DOHH2 (cell line): ENCODE measurements at regions not wholly inside any gene's neighbourhood (a gene's known extent, or its start where the extent isn't known, plus 50 kb on each side); places are given as distances from the start of the nearest gene placed in this dataset.

ENCODE experiments used
- CTCF ChIP-seq: fragments of 200-600 bp; sonication (generic); IDR thresholded peaks from one replicate; pipeline ENCODE4 v1.5.1; 2014; ENCODE audit warnings: antibody characterized with exemption, mild to moderate bottlenecking, low read depth, low read length; ENCODE audit not compliant: poor library complexity, severe bottlenecking
- EZH2phosphoT487 ChIP-seq: fragments of 200-600 bp; sonication (generic); IDR thresholded peaks from 2 replicates; pipeline ENCODE4 v1.6.1; 2017; ENCODE audit warnings: borderline replicate concordance, mild to moderate bottlenecking, antibody characterized with exemption, low read length, moderate library complexity, mixed read lengths

- no peak for TF ChIP-seq CTCF
- no peak for TF ChIP-seq EZH2phosphoT487
Observed at GRCh38 chr5:157999696-158000095, 140.8 kb upstream of the CLINT1 start.
